NCI-H1436 (cell line): ENCODE measurements at regions not wholly inside any gene's neighbourhood (a gene's known extent, or its start where the extent isn't known, plus 50 kb on each side); places are given as distances from the start of the nearest gene placed in this dataset.
A peak's percentile ranks its signal among the peaks of the same experiment; 100 is the strongest.
"Not testable (repeated sequence)": the region's sequence is repeated elsewhere in the genome, so short reads cannot be mapped to it uniquely, and the experiment has no call there.

ENCODE experiments used
- DNase-seq: peaks from one replicate; lab custom pipeline; 2025; lab: John Stamatoyannopoulos, UW

DNA sequence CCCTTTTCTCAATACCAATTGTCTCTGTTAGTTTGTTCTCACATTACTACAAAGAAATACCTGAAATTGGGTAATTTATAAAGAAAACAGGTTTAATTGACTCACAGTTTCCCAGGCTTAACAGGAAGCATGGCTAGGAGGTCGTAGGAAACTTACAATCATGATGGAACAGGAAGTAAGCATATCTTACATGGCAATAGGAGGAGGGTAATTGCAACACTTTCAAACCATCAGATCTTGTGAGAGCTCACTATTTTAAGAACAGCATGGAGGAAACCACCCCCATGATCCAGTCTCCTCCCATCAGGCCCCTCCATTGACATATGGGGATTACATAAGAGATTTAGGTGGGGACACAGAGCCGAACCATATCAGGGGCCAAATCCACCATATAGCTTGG is 1210.1 kb upstream of the SPRY2 start:
- DNase-seq: no peak

DNA sequence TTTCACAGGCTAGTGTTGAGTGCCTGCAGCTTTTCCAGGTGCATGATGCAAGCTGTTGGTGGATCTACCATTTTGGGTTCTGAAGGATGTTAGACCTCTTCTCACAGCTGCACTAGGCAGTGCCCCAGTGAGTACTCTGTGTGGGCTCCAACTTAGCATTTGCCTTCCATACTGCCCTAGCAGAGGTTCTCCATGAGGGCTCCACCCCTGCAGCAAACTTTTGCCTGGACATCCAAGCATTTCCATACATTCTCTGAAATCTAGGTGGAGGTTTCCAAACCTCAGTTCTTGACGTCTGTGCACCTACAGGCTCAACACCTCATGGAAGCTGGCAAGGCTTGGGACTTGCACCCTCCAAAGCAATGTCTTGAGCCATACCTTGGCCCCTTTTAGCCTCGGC is 1205.4 kb upstream of the SPRY2 start:
- not testable (repeated sequence) for DNase-seq

DNA sequence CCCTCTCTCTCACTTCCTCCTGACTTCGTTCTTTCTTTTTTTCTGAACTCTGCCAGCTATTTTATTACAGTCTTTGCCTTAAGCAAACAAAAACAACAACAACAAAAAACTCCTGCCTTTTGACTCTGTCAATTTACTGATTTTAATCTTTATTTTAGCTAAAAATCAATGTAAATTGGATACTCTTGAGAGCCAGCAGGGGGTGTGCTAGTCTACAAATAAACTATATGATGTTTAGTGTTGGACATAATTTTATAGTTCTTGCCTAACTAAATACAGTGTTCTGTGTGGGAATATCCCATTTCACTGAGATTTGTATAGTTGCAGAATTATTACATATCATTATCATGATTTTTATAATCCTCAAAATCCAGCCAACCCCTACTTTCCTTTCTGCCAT is 1199.9 kb upstream of the SPRY2 start:
- no peak for DNase-seq

DNA sequence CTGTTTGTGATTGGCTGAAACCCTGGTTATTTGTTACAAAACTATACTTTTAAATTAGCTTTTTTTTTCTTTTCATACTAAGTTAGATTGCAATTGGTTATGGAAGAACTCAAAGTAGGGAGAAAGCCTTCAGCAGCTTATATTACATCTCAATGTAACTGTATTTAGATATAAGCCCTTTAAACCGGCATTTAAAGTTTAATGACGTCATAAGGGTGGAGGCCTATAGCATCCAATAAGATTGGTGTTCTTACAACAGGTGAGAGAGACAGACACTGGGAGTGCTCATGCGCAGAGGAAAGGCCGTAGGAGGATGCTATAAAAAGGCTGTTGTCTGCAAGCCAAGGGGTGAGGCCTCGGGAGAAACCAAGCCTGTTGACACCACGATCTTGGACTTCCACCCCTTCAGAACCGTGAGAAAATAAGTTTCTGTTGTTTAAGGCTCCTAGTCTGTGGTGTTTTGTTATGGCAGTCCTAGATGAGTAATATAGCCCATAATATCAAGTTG is 1198.8 kb upstream of the SPRY2 start:
- DNase-seq: no peak

DNA sequence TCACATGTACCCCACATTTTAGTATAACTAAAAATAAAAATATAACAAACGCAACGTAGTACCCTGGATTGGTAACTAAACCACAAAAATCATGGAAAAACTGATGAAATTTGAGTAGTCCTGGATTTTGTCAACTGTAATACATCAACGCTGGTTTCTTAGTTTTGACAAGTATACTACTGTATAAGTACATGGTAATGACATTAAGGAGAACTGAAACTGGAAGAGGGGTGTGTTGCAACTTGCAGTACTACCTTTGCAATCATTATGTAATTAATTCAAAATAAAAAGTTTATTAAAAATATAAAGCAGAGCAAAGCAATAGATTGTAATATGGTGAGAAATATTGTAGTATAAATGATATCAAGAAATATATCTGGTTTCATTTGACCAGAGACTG is 1158.0 kb upstream of the SPRY2 start:
- DNase-seq: no peak

DNA sequence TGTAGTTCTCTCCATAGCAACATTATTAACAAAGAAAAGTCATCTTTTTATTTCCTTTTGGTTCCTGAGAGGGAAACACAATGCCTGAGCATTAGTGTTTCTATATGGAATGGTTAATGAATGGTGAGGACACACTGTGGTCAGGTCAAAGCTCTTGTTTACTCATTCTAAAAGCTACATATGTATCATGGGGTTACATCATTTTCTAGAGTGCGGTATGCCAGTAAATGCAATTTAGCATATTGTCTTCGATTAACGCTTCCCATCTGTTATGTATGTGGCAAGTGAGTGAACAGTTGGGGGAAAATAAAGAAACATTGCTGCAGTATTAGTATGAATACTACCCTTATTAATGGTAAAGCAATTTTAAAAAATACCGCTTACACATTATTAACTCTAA is 1152.2 kb upstream of the SPRY2 start:
- no peak for DNase-seq

DNA sequence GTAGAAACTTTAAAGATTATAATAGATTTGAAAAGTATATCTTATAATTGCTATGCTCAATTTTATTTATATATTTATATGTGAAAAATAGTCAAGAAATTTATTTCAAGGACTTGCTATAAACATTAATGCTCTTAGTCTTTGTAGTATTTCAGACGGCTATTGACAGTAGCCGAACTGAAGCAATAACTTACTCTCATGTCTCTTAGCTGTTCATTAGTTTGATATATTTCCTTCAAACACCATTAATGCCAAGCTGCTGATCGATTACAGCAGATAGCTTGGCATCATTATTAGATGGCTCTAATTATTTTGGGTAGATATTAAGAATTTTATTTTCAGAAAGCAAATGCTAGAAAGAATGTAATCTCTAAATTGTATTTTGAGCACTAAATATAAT is 1151.5 kb upstream of the SPRY2 start:
- DNase-seq: no peak

DNA sequence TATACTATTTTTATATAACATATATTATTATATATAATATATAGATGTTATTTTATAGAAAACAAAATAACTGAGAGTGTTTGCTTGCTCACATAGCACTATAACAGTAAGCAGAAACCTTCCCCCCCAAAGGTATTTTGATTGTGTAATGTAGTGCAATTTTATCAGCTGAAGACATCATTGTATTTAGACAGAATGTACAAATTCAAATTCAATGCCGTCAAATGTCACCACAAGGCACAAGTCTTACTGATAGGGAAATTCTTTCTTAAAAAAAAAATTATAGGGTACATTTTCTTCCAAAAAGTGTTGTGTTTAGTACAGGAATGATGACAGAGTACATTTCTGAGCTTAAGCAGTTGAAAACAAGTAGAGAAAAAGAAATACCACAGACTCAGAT is 1147.1 kb upstream of the SPRY2 start:
- no peak for DNase-seq

DNA sequence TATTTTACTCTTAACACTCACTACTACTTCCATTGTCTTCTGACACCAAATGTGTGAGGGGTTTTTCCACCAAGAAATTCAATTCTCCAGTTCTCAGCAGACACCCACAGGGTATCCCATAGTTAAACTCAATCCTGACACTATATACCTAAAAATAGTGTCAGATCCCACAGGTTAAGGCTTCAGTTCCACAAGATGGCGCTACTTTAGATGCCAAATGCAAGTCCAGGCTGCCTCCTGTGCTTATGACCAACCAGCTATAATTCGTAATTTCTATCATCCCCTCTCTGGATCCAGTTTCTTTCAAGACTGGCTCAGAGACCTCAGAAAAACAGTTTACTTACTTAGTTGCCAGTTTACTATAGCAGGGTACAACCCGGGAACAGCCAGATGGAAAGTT is 1146.2 kb upstream of the SPRY2 start:
- DNase-seq: peak; percentile 26

DNA sequence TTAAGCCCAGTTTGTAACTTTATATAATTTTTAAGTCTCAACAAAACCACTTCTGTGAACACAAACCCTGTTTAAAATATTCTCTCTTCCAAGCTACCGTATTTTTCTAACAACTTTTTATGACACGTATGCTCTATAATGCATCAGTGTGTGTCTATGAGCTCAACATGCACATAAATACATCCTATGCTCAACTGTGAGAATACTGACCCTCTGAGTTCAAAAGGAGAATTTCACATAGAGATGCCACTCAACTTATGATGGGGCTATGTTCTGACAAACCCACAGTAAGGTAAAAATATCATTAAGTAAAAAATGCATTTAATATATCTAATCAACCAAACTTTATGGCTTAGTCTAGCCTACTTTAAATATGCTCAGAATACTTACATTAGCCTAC is 1139.7 kb upstream of the SPRY2 start:
- DNase-seq: peak; percentile 6

DNA sequence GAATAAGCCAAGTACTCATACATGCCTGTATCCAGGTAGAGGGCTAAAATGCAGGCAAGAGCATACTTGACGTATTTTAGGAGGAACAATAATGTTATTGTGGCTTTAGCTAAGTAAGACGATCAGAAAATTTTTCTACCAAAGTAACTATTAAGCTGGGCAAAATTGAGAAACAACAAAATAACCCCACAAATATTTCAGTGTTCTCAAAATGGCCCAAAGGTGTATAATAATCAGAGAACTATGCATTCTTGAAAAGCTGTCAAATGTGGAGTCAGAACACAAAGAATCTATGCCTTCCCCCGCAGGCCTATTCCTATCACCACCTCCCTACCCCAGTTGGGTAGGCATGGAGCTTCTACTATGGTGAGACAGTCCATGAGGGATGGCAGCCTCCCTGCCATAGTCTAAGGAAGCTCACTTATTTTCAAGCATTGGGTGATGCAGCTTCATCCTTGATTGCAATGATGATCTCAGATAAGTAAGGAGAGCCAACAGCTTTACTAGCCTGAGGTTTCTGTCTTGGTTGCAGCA is 1132.5 kb upstream of the SPRY2 start:
- no peak for DNase-seq

DNA sequence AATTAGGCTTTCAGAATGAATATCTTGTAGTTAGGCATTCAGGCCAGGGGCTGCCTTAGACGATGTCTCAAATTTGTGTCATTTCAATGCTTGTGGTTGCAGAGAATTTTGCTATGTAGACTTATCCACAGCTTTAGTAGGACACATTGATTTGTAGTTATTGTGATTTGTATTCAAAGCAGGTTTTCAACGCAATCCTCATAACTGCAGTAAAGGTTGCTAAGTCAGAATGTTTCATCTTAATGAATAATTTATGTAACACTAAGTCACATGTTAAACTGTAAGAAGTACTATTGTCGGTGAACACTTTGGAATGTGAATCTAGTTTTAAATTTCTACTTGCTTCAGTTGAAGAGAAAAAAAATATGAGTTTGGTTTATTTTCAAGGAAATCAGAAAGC is 1117.2 kb upstream of the SPRY2 start:
- no peak for DNase-seq

DNA sequence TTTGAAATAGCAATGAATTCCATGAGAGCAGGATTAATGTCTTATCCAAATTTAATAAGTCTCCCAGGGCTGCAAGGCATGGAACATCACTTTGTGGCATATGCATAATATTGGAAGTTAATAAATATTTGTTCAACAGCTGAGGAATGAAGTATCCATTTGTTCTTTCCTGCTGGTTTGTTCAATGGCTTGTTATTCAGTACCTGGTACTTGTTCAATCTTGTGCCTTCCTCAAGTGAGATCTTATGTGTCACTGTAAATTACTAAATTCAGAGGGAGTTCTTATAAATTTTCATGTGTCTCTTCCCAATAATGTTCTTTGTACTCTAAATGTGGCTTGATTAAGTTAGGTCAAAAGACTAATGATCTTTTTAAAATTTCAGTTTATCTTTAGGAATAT is 1105.5 kb upstream of the SPRY2 start:
- DNase-seq: no peak

DNA sequence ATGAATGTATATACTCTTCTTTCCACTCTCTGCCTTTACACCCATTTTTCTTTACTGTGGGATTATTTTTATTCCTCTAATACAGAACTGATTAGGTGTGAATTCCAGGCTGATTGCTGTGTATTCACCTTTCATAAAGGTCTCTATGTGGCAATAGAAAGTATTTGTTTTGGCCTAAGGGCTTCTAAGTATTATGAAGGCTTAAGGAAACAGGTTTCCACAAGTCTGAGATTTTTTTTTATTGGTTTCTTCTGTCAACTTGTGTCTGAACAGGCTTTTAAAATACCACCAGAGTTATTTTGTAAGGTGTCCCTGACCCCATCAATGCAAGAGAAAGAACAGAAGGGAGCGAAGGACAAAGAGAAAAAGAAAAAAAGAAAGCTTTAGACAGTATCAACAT is 1102.0 kb upstream of the SPRY2 start:
- DNase-seq: no peak

DNA sequence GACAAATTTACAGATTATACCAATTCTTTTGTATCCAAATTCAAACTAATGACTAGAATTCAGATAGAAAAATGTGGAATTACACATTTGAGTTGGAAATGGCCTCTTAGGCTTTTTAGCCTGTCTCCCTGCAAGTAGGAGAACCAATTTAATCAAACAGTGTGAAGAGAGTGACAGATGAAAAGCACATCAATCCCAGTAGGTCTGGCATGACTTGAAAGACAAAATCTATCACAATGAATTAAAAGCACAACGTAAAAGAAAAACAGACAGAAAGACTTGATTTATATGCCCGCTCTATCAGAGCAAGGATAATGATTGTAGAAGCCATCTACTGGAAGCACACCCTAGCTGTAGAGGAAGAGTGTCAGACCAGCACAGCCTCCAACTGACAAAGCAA is 1084.4 kb upstream of the SPRY2 start:
- no peak for DNase-seq

DNA sequence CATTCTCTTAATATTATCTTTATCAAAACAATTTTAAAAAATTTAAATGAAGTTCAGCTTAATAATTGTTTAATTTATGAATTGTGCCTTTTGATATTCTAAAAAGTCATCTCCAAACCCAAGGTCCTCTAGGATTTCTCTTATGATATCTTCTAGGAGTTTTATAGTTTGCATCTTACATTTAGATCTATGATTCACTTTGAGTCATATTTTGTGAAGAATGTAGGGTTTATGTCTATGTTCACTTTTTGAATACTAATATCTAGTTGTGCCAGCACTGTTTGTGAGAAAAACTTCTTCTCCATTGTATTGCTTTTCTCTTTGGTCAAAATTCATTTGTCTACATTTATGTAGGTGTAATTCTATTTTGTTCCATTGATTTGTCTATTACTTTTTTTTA is 1068.4 kb upstream of the SPRY2 start:
- no peak for DNase-seq

DNA sequence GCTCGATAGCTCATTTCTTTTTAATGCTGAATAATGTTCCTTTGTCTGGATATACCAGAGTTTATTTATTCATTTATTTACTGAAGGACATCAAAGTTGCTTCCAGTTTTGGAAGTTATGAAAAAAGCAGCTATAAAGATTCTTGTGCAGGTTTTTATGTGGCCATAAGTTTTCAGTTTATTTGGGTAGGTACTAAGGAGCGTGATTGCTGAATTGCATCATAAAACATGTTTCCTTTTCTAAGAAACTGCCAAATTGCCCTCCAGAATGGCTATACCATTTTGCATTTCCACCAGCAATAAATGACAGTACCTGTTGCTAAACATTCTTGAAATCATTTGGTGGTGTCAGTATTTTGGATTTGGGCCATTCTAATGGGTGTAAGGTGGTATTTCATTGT is 1067.7 kb upstream of the SPRY2 start:
- DNase-seq: no peak

DNA sequence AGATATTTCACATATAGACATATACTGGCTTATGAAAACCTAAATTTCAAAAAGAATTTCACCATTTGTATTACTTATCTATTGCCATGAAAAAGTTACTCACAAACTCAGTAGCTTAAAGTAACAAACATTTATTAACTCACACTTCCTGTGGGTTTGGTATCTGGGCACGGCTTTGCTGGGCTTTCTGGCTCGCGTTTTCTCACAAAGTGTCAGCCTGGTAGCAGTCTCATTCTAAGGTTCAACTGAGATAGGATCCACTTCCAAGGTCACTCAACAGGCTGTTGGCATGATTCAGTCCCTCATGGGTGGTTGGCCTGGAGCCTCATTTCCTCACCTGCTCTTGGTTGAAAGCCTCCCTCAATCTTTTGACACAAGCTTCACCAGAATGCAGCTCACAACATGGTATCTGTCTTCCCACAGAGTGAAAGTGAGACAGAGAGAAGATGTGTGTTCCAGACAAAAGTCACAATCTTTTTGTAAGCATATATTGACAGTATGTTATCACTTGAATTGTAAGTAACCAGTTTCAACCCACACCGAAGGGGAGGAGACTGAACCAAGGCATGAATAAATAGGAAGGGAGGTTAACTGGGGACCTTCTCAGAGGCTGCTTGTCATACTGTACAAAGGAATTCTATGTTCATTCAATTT is 1065.8 kb upstream of the SPRY2 start:
- no peak for DNase-seq

DNA sequence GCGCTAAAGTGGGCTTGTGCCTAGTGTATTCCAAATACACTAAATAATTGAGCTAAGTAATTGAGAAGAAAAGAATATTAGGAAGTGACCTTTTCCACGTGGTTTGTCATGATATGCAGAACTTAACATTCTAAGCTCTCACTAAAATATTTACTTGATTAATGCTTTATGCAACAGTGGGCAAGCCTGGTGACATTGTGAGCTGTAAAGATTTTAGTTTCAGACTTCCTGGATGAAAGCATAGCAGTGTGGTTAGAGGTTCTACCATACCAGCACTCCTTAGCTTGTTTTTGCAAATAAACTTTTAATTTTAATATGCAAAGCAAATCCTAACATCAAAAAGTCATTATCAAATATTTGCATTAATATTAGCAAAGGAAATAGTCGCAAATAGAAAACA is 1065.1 kb upstream of the SPRY2 start:
- DNase-seq: no peak

DNA sequence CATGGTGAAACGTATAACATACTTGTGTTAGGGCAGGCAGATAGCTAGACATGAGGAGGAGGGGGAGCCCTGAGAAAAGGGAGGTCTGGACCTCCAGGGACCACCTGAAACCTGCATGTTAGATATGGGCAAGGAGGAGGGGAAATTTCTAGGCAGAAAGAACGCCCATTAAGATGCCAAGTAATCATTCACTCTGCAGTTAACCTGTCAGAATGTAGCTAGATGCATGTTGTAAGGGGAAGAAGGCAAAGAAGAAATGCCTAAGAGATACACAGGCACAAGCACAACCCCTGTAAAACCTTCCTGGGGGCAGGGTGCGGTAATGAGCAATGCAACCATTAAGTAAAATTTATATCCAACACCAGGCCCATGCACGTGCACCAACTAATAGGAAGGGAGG is 1055.3 kb upstream of the SPRY2 start:
- DNase-seq: no peak

DNA sequence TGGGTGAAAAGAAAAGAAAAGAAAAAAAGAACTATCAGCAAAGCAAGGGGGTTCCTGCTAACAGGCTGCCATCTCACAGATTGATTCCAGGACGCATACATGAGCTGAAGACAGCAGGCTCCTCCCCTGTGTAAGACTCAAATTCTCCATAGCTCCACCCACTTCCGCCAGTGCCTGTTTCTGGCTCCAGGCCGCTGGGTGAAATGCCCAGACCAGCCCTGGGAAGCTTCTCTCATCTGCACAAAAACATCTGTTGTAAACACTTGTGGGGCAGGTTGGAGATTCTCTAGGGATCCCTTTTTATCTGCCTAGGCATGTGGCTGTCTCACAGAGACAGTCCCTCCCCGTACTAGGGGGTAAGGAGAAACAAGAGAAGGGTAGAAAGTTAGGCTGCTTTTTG is 1054.4 kb upstream of the SPRY2 start:
- no peak for DNase-seq

DNA sequence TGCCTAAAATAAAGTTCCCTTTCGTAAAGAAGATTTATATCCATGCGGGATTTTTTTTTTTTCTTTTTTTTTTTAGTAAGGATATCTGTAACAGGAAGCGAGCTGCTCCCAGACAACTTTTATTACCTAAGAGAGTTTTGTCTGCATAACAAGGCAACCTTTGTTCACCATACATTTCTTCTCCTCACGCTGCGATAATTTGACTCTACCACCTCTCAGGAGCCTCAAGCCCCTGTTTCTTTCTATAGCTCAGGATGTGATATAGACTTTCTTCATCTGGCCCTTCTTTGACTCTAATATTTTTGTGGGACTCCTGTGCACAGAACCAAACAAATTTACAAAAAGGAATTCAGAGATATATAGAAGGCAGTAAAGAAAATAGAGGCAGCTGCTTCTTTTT is 1053.7 kb upstream of the SPRY2 start:
- no peak for DNase-seq

DNA sequence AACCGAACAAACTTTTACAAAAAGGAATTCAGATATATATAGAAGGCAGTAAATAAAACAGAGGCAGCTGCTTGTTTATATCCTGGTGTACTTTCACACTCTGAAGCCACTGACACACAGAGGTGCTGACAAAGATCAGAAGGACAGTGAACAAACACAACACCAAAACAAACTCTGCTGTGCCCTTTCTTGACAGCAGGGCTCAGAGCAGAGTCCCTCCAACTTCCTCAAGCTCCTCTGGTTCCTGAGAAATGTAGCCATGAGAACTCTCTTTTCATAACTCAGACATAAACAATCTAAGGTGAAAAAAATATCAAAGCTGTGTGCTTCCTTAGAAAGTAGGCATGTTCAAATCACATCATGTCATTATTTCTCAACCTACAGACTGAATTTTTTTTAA is 1052.8 kb upstream of the SPRY2 start:
- no peak for DNase-seq

DNA sequence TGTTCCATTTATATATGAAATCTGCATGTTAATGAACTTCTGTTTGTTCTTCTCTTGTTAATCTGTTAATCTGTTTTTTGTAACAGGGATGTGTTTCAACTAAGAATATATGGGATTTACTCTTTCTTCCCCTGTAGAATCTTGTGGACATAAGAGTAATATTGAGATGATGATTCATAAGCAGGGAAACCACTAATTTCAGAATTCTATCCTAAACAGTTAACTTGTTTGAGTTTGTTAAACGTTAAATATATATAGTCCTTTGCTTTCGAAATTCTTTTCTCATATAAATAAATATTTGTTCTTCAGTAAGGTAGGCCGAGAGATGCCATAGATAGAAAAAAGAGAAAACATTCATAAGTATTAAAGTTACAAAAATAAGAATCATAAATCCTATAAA is 1052.2 kb upstream of the SPRY2 start:
- no peak for DNase-seq
